WTC11 (cell line): ENCODE measurements at regions not wholly inside any gene's neighbourhood (a gene's known extent, or its start where the extent isn't known, plus 50 kb on each side); places are given as distances from the start of the nearest gene placed in this dataset.

Experiments used
- ATAC-seq: fragments of 200-7000 bp; cut with Tn5 transposase; 2 replicates; pipeline ENCODE4 v1.10.0; 2021; ENCODE audit warnings: mild to moderate bottlenecking, moderate library complexity
- CTCF ChIA-PET: fragments of 300-600 bp; sonication (Branson Sonifier 250); formaldehyde crosslinking; loops from one replicate; lab custom pipeline; 2021; ENCODE audit warnings: antibody characterized with exemption; lab: Charles Lee
- POLR2A ChIA-PET: fragments of 350-600 bp; sonication (Branson Sonifier 250); formaldehyde crosslinking; loops from one replicate; lab custom pipeline; 2021; ENCODE audit warnings: antibody characterized with exemption; lab: Charles Lee
- DNase-seq: peaks from one replicate; pipeline ENCODE4 v3.0.0; 2021; ENCODE audit warnings: low spot score
- H3K27ac Mint-ChIP-seq: 2 replicates; pipeline ENCODE4 v1.8.0; 2021; ENCODE audit warnings: mixed read lengths
- H3K27me3 Mint-ChIP-seq: 2 replicates; pipeline ENCODE4 v1.8.0; 2021; ENCODE audit warnings: low read depth, mild to moderate bottlenecking, moderate library complexity, mixed read lengths
- H3K36me3 Mint-ChIP-seq: 2 replicates; pipeline ENCODE4 v1.8.0; 2021; ENCODE audit warnings: mixed read lengths
- H3K4me1 Mint-ChIP-seq: 2 replicates; pipeline ENCODE4 v1.8.0; 2022; ENCODE audit warnings: mixed read lengths
- H3K4me3 Mint-ChIP-seq: 2 replicates; pipeline ENCODE4 v1.8.0; 2021; ENCODE audit warnings: mild to moderate bottlenecking, moderate library complexity, mixed read lengths
- H3K9me3 Mint-ChIP-seq: 2 replicates; pipeline ENCODE4 v1.8.0; 2021; ENCODE audit warnings: mixed read lengths
- CREM ChIP-seq: sonication (generic); formaldehyde crosslinking; IDR thresholded peaks from 2 replicates; pipeline ENCODE4 v1.8.1; 2022; ENCODE audit warnings: mild to moderate bottlenecking, missing genetic modification reagents, moderate library complexity
- E2F5 ChIP-seq: sonication (generic); formaldehyde crosslinking; IDR thresholded peaks from 2 replicates; pipeline ENCODE4 v1.8.1; 2022; ENCODE audit warnings: mild to moderate bottlenecking, moderate library complexity, missing genetic modification reagents
- EMX1 ChIP-seq: fragments of 250-450 bp; sonication (Bioruptor Pico); IDR thresholded peaks from 2 replicates; pipeline ENCODE4 v1.8.0; 2021; ENCODE audit warnings: mild to moderate bottlenecking
- FOXJ3 ChIP-seq: sonication (generic); formaldehyde crosslinking; IDR thresholded peaks from 2 replicates; pipeline ENCODE4 v1.9.0; 2021; ENCODE audit warnings: missing genetic modification reagents, mild to moderate bottlenecking, borderline replicate concordance
- JUN ChIP-seq: sonication (generic); formaldehyde crosslinking; IDR thresholded peaks from 2 replicates; pipeline ENCODE4 v1.8.0; 2023; ENCODE audit warnings: mild to moderate bottlenecking, missing genetic modification reagents
- KAT7 ChIP-seq: sonication (generic); formaldehyde crosslinking; IDR thresholded peaks from 2 replicates; pipeline ENCODE4 v1.8.1; 2023; ENCODE audit warnings: missing genetic modification reagents, mild to moderate bottlenecking, borderline replicate concordance
- OVOL2 ChIP-seq: fragments of 250-450 bp; sonication (Bioruptor Pico); IDR thresholded peaks from 2 replicates; pipeline ENCODE4 v1.9.0; 2021; ENCODE audit warnings: mild to moderate bottlenecking, borderline replicate concordance
- ZNF232 ChIP-seq: sonication (generic); formaldehyde crosslinking; IDR thresholded peaks from 2 replicates; pipeline ENCODE4 v1.8.0; 2022; ENCODE audit warnings: mild to moderate bottlenecking, missing genetic modification reagents
- ZSCAN18 ChIP-seq: fragments of 250-450 bp; sonication (Bioruptor Pico); IDR thresholded peaks from 2 replicates; pipeline ENCODE4 v2.1.2; 2022; ENCODE audit warnings: mild to moderate bottlenecking, moderate library complexity
- TF ChIP-seq, protein P1 (sequence below): sonication (generic); formaldehyde crosslinking; IDR thresholded peaks from 2 replicates; pipeline ENCODE4 v1.8.1; 2023; ENCODE audit warnings: mild to moderate bottlenecking, missing genetic modification reagents
- TF ChIP-seq, protein P2 (sequence below): sonication (generic); formaldehyde crosslinking; IDR thresholded peaks from 2 replicates; pipeline ENCODE4 v1.8.0; 2022; ENCODE audit warnings: mild to moderate bottlenecking, missing genetic modification reagents
- TF ChIP-seq, protein P3 (sequence below): fragments of 200-600 bp; IDR thresholded peaks from 2 replicates; pipeline ENCODE4 v1.8.0; 2022; ENCODE audit warnings: antibody characterized with exemption
- TF ChIP-seq, protein P4 (sequence below): fragments of 250-450 bp; sonication (Bioruptor Pico); IDR thresholded peaks from 2 replicates; pipeline ENCODE4 v1.9.0; 2021; ENCODE audit warnings: moderate library complexity, mild to moderate bottlenecking, inconsistent platforms, borderline replicate concordance
- TF ChIP-seq, protein P5 (sequence below): fragments of 250-450 bp; sonication (Bioruptor Pico); IDR thresholded peaks from 2 replicates; pipeline ENCODE4 v1.8.0; 2021; ENCODE audit warnings: mild to moderate bottlenecking

- DNase-seq = no peak
Measured at GRCh38 chrX:69050051-69050765, 115.0 kb downstream of the PJA1 start.

More at GRCh38 chrX:69050051-69050765, 115.0 kb downstream of the PJA1 start:
- Mint-ChIP-seq H3K4me1 (no peaks in the 10 kb centered on the region), H3K27ac (no peak overlapping the region), H3K27me3 (peaks cover 2% of the 10 kb centered on the region; the same call in 1 of the 2 replicates), H3K9me3 (no peaks in the 10 kb centered on the region), H3K4me3 (no peak overlapping the region), H3K36me3 (no peaks in the 10 kb centered on the region)
- ChIA-PET CTCF (no interaction called here), POLR2A (no interaction called here)
- ATAC-seq = no peak
- TF ChIP-seq, protein P1, sequence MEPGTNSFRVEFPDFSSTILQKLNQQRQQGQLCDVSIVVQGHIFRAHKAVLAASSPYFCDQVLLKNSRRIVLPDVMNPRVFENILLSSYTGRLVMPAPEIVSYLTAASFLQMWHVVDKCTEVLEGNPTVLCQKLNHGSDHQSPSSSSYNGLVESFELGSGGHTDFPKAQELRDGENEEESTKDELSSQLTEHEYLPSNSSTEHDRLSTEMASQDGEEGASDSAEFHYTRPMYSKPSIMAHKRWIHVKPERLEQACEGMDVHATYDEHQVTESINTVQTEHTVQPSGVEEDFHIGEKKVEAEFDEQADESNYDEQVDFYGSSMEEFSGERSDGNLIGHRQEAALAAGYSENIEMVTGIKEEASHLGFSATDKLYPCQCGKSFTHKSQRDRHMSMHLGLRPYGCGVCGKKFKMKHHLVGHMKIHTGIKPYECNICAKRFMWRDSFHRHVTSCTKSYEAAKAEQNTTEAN = no peak
- no peak for TF ChIP-seq CREM (CRISPR knock-in tag)
- TF ChIP-seq, protein P2, sequence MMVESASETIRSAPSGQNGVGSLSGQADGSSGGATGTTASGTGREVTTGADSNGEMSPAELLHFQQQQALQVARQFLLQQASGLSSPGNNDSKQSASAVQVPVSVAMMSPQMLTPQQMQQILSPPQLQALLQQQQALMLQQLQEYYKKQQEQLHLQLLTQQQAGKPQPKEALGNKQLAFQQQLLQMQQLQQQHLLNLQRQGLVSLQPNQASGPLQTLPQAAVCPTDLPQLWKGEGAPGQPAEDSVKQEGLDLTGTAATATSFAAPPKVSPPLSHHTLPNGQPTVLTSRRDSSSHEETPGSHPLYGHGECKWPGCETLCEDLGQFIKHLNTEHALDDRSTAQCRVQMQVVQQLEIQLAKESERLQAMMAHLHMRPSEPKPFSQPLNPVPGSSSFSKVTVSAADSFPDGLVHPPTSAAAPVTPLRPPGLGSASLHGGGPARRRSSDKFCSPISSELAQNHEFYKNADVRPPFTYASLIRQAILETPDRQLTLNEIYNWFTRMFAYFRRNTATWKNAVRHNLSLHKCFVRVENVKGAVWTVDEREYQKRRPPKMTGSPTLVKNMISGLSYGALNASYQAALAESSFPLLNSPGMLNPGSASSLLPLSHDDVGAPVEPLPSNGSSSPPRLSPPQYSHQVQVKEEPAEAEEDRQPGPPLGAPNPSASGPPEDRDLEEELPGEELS (CRISPR knock-in tag) = no peak
- no peak for TF ChIP-seq E2F5 (CRISPR knock-in tag)
- TF ChIP-seq, protein P3, sequence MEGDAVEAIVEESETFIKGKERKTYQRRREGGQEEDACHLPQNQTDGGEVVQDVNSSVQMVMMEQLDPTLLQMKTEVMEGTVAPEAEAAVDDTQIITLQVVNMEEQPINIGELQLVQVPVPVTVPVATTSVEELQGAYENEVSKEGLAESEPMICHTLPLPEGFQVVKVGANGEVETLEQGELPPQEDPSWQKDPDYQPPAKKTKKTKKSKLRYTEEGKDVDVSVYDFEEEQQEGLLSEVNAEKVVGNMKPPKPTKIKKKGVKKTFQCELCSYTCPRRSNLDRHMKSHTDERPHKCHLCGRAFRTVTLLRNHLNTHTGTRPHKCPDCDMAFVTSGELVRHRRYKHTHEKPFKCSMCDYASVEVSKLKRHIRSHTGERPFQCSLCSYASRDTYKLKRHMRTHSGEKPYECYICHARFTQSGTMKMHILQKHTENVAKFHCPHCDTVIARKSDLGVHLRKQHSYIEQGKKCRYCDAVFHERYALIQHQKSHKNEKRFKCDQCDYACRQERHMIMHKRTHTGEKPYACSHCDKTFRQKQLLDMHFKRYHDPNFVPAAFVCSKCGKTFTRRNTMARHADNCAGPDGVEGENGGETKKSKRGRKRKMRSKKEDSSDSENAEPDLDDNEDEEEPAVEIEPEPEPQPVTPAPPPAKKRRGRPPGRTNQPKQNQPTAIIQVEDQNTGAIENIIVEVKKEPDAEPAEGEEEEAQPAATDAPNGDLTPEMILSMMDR = no peak
- TF ChIP-seq, protein P4, sequence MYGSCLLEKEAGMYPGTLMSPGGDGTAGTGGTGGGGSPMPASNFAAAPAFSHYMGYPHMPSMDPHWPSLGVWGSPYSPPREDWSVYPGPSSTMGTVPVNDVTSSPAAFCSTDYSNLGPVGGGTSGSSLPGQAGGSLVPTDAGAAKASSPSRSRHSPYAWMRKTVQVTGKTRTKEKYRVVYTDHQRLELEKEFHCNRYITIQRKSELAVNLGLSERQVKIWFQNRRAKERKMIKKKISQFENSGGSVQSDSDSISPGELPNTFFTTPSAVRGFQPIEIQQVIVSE (CRISPR knock-in tag) = no peak
- no peak for TF ChIP-seq KAT7
- no peak for TF ChIP-seq OVOL2
- TF ChIP-seq, protein P5, sequence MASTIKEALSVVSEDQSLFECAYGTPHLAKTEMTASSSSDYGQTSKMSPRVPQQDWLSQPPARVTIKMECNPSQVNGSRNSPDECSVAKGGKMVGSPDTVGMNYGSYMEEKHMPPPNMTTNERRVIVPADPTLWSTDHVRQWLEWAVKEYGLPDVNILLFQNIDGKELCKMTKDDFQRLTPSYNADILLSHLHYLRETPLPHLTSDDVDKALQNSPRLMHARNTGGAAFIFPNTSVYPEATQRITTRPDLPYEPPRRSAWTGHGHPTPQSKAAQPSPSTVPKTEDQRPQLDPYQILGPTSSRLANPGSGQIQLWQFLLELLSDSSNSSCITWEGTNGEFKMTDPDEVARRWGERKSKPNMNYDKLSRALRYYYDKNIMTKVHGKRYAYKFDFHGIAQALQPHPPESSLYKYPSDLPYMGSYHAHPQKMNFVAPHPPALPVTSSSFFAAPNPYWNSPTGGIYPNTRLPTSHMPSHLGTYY (CRISPR knock-in tag) = no peak
- TF ChIP-seq FOXJ3 = no peak
- no peak for TF ChIP-seq ZSCAN18 (CRISPR knock-in tag)
- TF ChIP-seq ZNF232 (CRISPR knock-in tag) = no peak
- TF ChIP-seq EMX1 (CRISPR knock-in tag) = no peak
- no peak for TF ChIP-seq JUN (CRISPR knock-in tag)
